ENCODE measurements at regions not wholly inside any gene's neighbourhood (a gene's known extent, or its start where the extent isn't known, plus 50 kb on each side); places are given as distances from the start of the nearest gene placed in this dataset.

GRCh38 chr2:176851200-176851888, 361.2 kb upstream of the HNRNPA3 start:
- no peak overlapping the region for H3K27ac ChIP-seq (ENCODE audit: low read depth, low read length)
- H3K27me3 Mint-ChIP-seq, result peaks cover 0 to 2% (median 0%) of the 10 kb centered on the region in 5 donors
- intact Hi-C loops (cut with micrococcal nuclease), result loop anchor here in 1 of 2 donors (5.0 kb wide), 2 partner anchors 81 to 161 kb away; no protein-coding TSS in a partner anchor
- DNase-seq, result no peak
- no peak for ATAC-seq
- H3K4me3 Mint-ChIP-seq, result no peak overlapping the region
- no peak overlapping the region for H3K4me3 ChIP-seq (ENCODE audit: low read length)
- H3K4me1 Mint-ChIP-seq, result peaks cover 14 to 48% (median 33%) of the 10 kb centered on the region in 7 donors
- no peaks in the 10 kb centered on the region for H3K36me3 ChIP-seq (ENCODE audit: control insufficient read depth in 2 of 3, insufficient read depth in 3 of 3, low read length in 3 of 3)
- H3K27ac Mint-ChIP-seq, result no peak overlapping the region
- H3K9me3 ChIP-seq (ENCODE audit: control insufficient read depth in 2 of 3, low read length in 3 of 3), result no peaks in the 10 kb centered on the region
- POLR2A ChIA-PET, result interaction anchor here (0.7 kb wide), 1 partner anchor 43 kb away, joined by 3 read pairs; no protein-coding TSS in a partner anchor
- CTCF ChIA-PET, result no interaction called here
- H3K4me1 ChIP-seq (ENCODE audit: control insufficient read depth in 2 of 2, insufficient read depth in 2 of 2, low read length in 2 of 2), result peaks cover 21 to 43% of the 10 kb centered on the region in 2 donors
- H3K27me3 ChIP-seq (ENCODE audit: control insufficient read depth in 2 of 2, insufficient read depth in 2 of 2, low read length in 2 of 2), result no peaks in the 10 kb centered on the region
- peaks cover 0 to 17% (median 0%) of the 10 kb centered on the region in 5 donors for H3K36me3 Mint-ChIP-seq
- peaks cover 0 to 13% (median 0%) of the 10 kb centered on the region in 11 donors for H3K9me3 Mint-ChIP-seq

- Mint-ChIP-seq H3K36me3 (peaks cover 0 to 21% (median 0%) of the 10 kb centered on the region in 5 donors), H3K27me3 (peaks cover 0 to 2% (median 0%) of the 10 kb centered on the region in 5 donors), H3K27ac (peak overlapping the region in 5 of 9 donors; percentile 7 to 76 (median 62)), H3K4me1 (peaks cover 18 to 55% (median 39%) of the 10 kb centered on the region in 7 donors), H3K4me3 (peak overlapping the region in 7 of 10 donors; percentile 18 to 61 (median 49)), H3K9me3 (peaks cover 0 to 16% (median 4%) of the 10 kb centered on the region in 11 donors)
- no peak overlapping the region for H3K4me3 ChIP-seq (ENCODE audit: low read length)
- no peaks in the 10 kb centered on the region for H3K9me3 ChIP-seq (ENCODE audit: control insufficient read depth in 2 of 3, low read length in 3 of 3)
- intact Hi-C loops (cut with micrococcal nuclease), result loop anchor here in 1 of 2 donors (1.0 to 5.0 kb wide), 4 partner anchors 25 to 160 kb away; no protein-coding TSS in a partner anchor
- no peaks in the 10 kb centered on the region for H3K36me3 ChIP-seq (ENCODE audit: control insufficient read depth in 2 of 3, insufficient read depth in 3 of 3, low read length in 3 of 3)
- ATAC-seq (no peak), DNase-seq (no peak)
- peaks cover 24 to 48% of the 10 kb centered on the region in 2 donors for H3K4me1 ChIP-seq (ENCODE audit: control insufficient read depth in 2 of 2, insufficient read depth in 2 of 2, low read length in 2 of 2)
- ChIA-PET POLR2A (interaction anchor here (0.7 kb wide), 1 partner anchor 42 kb away, joined by 3 read pairs; no protein-coding TSS in a partner anchor), CTCF (no interaction called here)
- H3K27ac ChIP-seq (ENCODE audit: low read depth, low read length), result no peak overlapping the region
- H3K27me3 ChIP-seq (ENCODE audit: control insufficient read depth in 2 of 2, insufficient read depth in 2 of 2, low read length in 2 of 2), result no peaks in the 10 kb centered on the region
Observed at GRCh38 chr2:176851889-176852483, 360.6 kb upstream of the HNRNPA3 start.

- H3K4me3 ChIP-seq (ENCODE audit: low read length), result no peak overlapping the region
Observed at GRCh38 chr2:176852667-176853066, 359.9 kb upstream of the HNRNPA3 start.

GRCh38 chr2:176854062-176854461, 358.5 kb upstream of the HNRNPA3 start:
- intact Hi-C loops (cut with micrococcal nuclease), result loop anchor here in 1 of 2 donors (5.0 kb wide), 2 partner anchors 78 to 158 kb away; no protein-coding TSS in a partner anchor
- Histone ChIP-seq H3K4me3 (ENCODE audit: low read length) (no peak overlapping the region), H3K9me3 (ENCODE audit: control insufficient read depth in 2 of 3, low read length in 3 of 3) (no peaks in the 10 kb centered on the region), H3K27me3 (ENCODE audit: control insufficient read depth in 2 of 2, insufficient read depth in 2 of 2, low read length in 2 of 2) (no peaks in the 10 kb centered on the region), H3K27ac (ENCODE audit: low read depth, low read length) (no peak overlapping the region), H3K4me1 (ENCODE audit: control insufficient read depth in 2 of 2, insufficient read depth in 2 of 2, low read length in 2 of 2) (peaks cover 24 to 53% of the 10 kb centered on the region in 2 donors), H3K36me3 (ENCODE audit: control insufficient read depth in 2 of 3, insufficient read depth in 3 of 3, low read length in 3 of 3) (no peaks in the 10 kb centered on the region)
- ChIA-PET POLR2A (interaction anchor here (0.7 kb wide), 1 partner anchor 10 kb away, joined by 3 read pairs; no protein-coding TSS in a partner anchor), CTCF (interaction anchor here (1.4 kb wide), 1 partner anchor 11 kb away, joined by 3 read pairs; no protein-coding TSS in a partner anchor)
- H3K36me3 Mint-ChIP-seq, result peaks cover 0 to 21% (median 0%) of the 10 kb centered on the region in 5 donors
- H3K4me1 Mint-ChIP-seq, result peaks cover 18 to 61% (median 44%) of the 10 kb centered on the region in 7 donors
- ATAC-seq (no peak), DNase-seq (no peak)
- peaks cover 0 to 2% (median 0%) of the 10 kb centered on the region in 5 donors for H3K27me3 Mint-ChIP-seq
- peak overlapping the region in 2 of 10 donors; percentile 4 to 7 for H3K4me3 Mint-ChIP-seq
- H3K9me3 Mint-ChIP-seq, result peaks cover 0 to 16% (median 4%) of the 10 kb centered on the region in 11 donors
- peak overlapping the region in 3 of 9 donors; percentile 1 to 23 (median 18) for H3K27ac Mint-ChIP-seq

More at GRCh38 chr2:176852667-176853066, 359.9 kb upstream of the HNRNPA3 start:
- Mint-ChIP-seq H3K9me3 (peaks cover 0 to 16% (median 4%) of the 10 kb centered on the region in 11 donors), H3K27ac (peak overlapping the region in 8 of 9 donors; percentile 2 to 76 (median 27)), H3K27me3 (peaks cover 0 to 2% (median 0%) of the 10 kb centered on the region in 5 donors), H3K4me1 (peaks cover 18 to 61% (median 44%) of the 10 kb centered on the region in 7 donors), H3K36me3 (peaks cover 0 to 21% (median 0%) of the 10 kb centered on the region in 5 donors), H3K4me3 (peak overlapping the region in 9 of 10 donors; percentile 18 to 61 (median 47))
- ATAC-seq (peak; percentile 91), DNase-seq (peak in 7 of 9 donors; percentile 21 to 56 (median 54))
- CTCF ChIA-PET, result no interaction called here
- POLR2A ChIA-PET, result no interaction called here
- H3K36me3 ChIP-seq (ENCODE audit: control insufficient read depth in 2 of 3, insufficient read depth in 3 of 3, low read length in 3 of 3), result no peaks in the 10 kb centered on the region
- H3K9me3 ChIP-seq (ENCODE audit: control insufficient read depth in 2 of 3, low read length in 3 of 3), result no peaks in the 10 kb centered on the region
- intact Hi-C loops (cut with micrococcal nuclease), result loop anchor here in 1 of 2 donors (1.0 to 5.0 kb wide), 4 partner anchors 26 to 160 kb away; no protein-coding TSS in a partner anchor
- H3K27ac ChIP-seq (ENCODE audit: low read depth, low read length), result no peak overlapping the region
- peaks cover 24 to 53% of the 10 kb centered on the region in 2 donors for H3K4me1 ChIP-seq (ENCODE audit: control insufficient read depth in 2 of 2, insufficient read depth in 2 of 2, low read length in 2 of 2)
- H3K27me3 ChIP-seq (ENCODE audit: control insufficient read depth in 2 of 2, insufficient read depth in 2 of 2, low read length in 2 of 2), result no peaks in the 10 kb centered on the region

GRCh38 chr2:176854878-176855277, 357.7 kb upstream of the HNRNPA3 start:
- peaks cover 24 to 53% of the 10 kb centered on the region in 2 donors for H3K4me1 ChIP-seq (ENCODE audit: control insufficient read depth in 2 of 2, insufficient read depth in 2 of 2, low read length in 2 of 2)
- CTCF ChIA-PET, result interaction anchor here (0.9 to 1.4 kb wide), 2 partner anchors 12 to 292 kb away, joined by 3 read pairs; no protein-coding TSS in a partner anchor
- intact Hi-C loops (cut with micrococcal nuclease), result loop anchor here in 1 of 2 donors (5.0 kb wide), 2 partner anchors 77 to 157 kb away; no protein-coding TSS in a partner anchor
- H3K4me3 ChIP-seq (ENCODE audit: low read length), result no peak overlapping the region
- no peak for ATAC-seq
- Mint-ChIP-seq H3K27ac (peak overlapping the region in 6 of 9 donors; percentile 12 to 65 (median 20)), H3K4me1 (peaks cover 18 to 61% (median 44%) of the 10 kb centered on the region in 7 donors), H3K27me3 (peaks cover 0 to 8% (median 0%) of the 10 kb centered on the region in 5 donors), H3K4me3 (peak overlapping the region in 2 of 10 donors; percentile 9 to 16), H3K36me3 (peaks cover 0 to 21% (median 0%) of the 10 kb centered on the region in 5 donors), H3K9me3 (peaks cover 0 to 13% (median 4%) of the 10 kb centered on the region in 11 donors)
- no peak overlapping the region for H3K27ac ChIP-seq (ENCODE audit: low read depth, low read length)
- POLR2A ChIA-PET, result no interaction called here
- DNase-seq, result no peak
- H3K9me3 ChIP-seq (ENCODE audit: control insufficient read depth in 2 of 3, low read length in 3 of 3), result no peaks in the 10 kb centered on the region
- no peaks in the 10 kb centered on the region for H3K27me3 ChIP-seq (ENCODE audit: control insufficient read depth in 2 of 2, insufficient read depth in 2 of 2, low read length in 2 of 2)
- H3K36me3 ChIP-seq (ENCODE audit: control insufficient read depth in 2 of 3, insufficient read depth in 3 of 3, low read length in 3 of 3), result no peaks in the 10 kb centered on the region

GRCh38 chr2:176856683-176857082, 355.9 kb upstream of the HNRNPA3 start:
- H3K27ac Mint-ChIP-seq, result peak overlapping the region in 1 of 9 donors; percentile 7
- peaks cover 15 to 57% (median 44%) of the 10 kb centered on the region in 7 donors for H3K4me1 Mint-ChIP-seq
- ChIA-PET CTCF (interaction anchor here (0.6 kb wide), 1 partner anchor 24 kb away, joined by 3 read pairs; no protein-coding TSS in a partner anchor), POLR2A (no interaction called here)
- ATAC-seq (no peak), DNase-seq (no peak)
- no peaks in the 10 kb centered on the region for H3K9me3 ChIP-seq (ENCODE audit: control insufficient read depth in 2 of 3, low read length in 3 of 3)
- intact Hi-C loops (cut with micrococcal nuclease), result no loop called here
- H3K27me3 Mint-ChIP-seq, result peaks cover 0 to 21% (median 4%) of the 10 kb centered on the region in 5 donors
- no peaks in the 10 kb centered on the region for H3K36me3 ChIP-seq (ENCODE audit: control insufficient read depth in 2 of 3, insufficient read depth in 3 of 3, low read length in 3 of 3)
- no peak overlapping the region for H3K27ac ChIP-seq (ENCODE audit: low read depth, low read length)
- no peaks in the 10 kb centered on the region for H3K27me3 ChIP-seq (ENCODE audit: control insufficient read depth in 2 of 2, insufficient read depth in 2 of 2, low read length in 2 of 2)
- H3K36me3 Mint-ChIP-seq, result peaks cover 0 to 21% (median 0%) of the 10 kb centered on the region in 5 donors
- peaks cover 24 to 49% of the 10 kb centered on the region in 2 donors for H3K4me1 ChIP-seq (ENCODE audit: control insufficient read depth in 2 of 2, insufficient read depth in 2 of 2, low read length in 2 of 2)
- H3K4me3 Mint-ChIP-seq, result peak overlapping the region in 2 of 10 donors; percentile 5 to 21
- peaks cover 0 to 10% (median 4%) of the 10 kb centered on the region in 11 donors for H3K9me3 Mint-ChIP-seq
- H3K4me3 ChIP-seq (ENCODE audit: low read length), result no peak overlapping the region
